ENCODE measurements at regions not wholly inside any gene's neighbourhood (a gene's known extent, or its start where the extent isn't known, plus 50 kb on each side); places are given as distances from the start of the nearest gene placed in this dataset.

- TF ChIP-seq CTCF (IDR thresholded peaks at IDR 0.05) (no peak), ZFX (IDR thresholded peaks at IDR 0.05; ENCODE audit: borderline replicate concordance) (no peak)
Measured at GRCh38 chr10:120799849-120800248, 51.3 kb upstream of the WDR11 start.
